Thyroid gland (tissue), 4 donors: ENCODE measurements at regions not wholly inside any gene's neighbourhood (a gene's known extent, or its start where the extent isn't known, plus 50 kb on each side); places are given as distances from the start of the nearest gene placed in this dataset.
"Not testable (repeated sequence)": the region's sequence is repeated elsewhere in the genome, so short reads cannot be mapped to it uniquely, and the experiment has no call there.

ENCODE experiments used
- DNase-seq, 2 donors: peaks; one replicate each; pipeline ENCODE4 v3.0.0-alpha.2; 2019
- H3K27ac ChIP-seq, 3 donors: fragments of 200-600 bp; sonication (generic); 1 replicate in 2 of 3; 2 replicates in 1 of 3; pipeline ENCODE4 v1.5.1; 2016 to 2019; ENCODE audit warnings: mild to moderate bottlenecking in 1 of 3, moderate library complexity in 1 of 3
- H3K27me3 ChIP-seq: fragments of 200-600 bp; sonication (generic); one replicate; pipeline ENCODE4 v1.5.1; 2019
- H3K36me3 ChIP-seq, 2 donors: fragments of 200-600 bp; sonication (generic); one replicate each; pipeline ENCODE4 v1.5.1; 2016 to 2019
- H3K4me1 ChIP-seq, 2 donors: fragments of 200-600 bp; sonication (generic); one replicate each; pipeline ENCODE4 v1.5.1; 2017 to 2019
- H3K4me3 ChIP-seq, 3 donors: fragments of 200-600 bp; sonication (generic); replicated peaks in 1 of 3; 1 replicate in 2 of 3; 2 replicates in 1 of 3; pipeline ENCODE4 v1.5.1; 2016; ENCODE audit warnings: mild to moderate bottlenecking in 1 of 3
- H3K9me3 ChIP-seq: fragments of 200-600 bp; sonication (generic); one replicate; pipeline ENCODE4 v1.5.1; 2017
- POLR2A ChIP-seq, 2 donors: fragments of 450-650 bp; IDR thresholded peaks; one replicate each; pipeline ENCODE4 v1.6.1; 2017; ENCODE audit warnings: antibody characterized with exemption in 2 of 2, mild to moderate bottlenecking in 2 of 2, moderate library complexity in 1 of 2
- WGBS, 2 donors: methylation state at CpG; one replicate each; pipeline ENCODE4 v1.1.5; 2017; 5-methylcytosine and 5-hydroxymethylcytosine counted together
- intact Hi-C: fragments of 100-400 bp; cut with DNase I; formaldehyde crosslinking; loops from one replicate; pipeline ENCODE4 v1.15.1; 2023
- TF ChIP-seq, protein P1 (sequence below), 6 experiments: fragments of 200-600 bp in 3 of 6; fragments of 450-650 bp in 3 of 6; sonication (generic) in 3 of 6; IDR thresholded peaks; one replicate each; pipeline ENCODE4 v1.5.1; 2016 to 2019; ENCODE audit warnings: antibody characterized with exemption in 6 of 6, mild to moderate bottlenecking in 2 of 6, inconsistent platforms in 1 of 6, moderate library complexity in 1 of 6

DNA sequence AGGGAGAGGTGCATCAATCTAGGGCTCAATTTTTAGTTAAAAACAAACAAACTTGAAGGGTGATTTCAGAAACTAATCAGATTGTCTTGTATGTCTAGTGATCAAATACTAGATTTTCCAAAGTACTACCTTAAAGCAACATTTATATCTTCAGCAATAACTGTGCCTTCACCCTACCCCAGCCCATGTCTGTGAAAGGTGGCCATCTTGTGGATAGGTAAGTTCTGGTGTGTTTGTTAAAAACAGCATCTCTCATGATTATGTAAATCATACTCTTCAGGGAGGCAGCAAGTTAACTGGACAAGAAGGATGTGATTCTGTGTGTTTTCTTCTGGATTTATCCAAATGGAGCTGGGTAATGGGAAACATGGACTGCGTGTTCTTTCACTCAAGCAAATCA, 81.4 kb upstream of the ACSL1 start:
- TF ChIP-seq POLR2A (IDR thresholded peaks at IDR 0.05), result no peak
- TF ChIP-seq, protein P1, sequence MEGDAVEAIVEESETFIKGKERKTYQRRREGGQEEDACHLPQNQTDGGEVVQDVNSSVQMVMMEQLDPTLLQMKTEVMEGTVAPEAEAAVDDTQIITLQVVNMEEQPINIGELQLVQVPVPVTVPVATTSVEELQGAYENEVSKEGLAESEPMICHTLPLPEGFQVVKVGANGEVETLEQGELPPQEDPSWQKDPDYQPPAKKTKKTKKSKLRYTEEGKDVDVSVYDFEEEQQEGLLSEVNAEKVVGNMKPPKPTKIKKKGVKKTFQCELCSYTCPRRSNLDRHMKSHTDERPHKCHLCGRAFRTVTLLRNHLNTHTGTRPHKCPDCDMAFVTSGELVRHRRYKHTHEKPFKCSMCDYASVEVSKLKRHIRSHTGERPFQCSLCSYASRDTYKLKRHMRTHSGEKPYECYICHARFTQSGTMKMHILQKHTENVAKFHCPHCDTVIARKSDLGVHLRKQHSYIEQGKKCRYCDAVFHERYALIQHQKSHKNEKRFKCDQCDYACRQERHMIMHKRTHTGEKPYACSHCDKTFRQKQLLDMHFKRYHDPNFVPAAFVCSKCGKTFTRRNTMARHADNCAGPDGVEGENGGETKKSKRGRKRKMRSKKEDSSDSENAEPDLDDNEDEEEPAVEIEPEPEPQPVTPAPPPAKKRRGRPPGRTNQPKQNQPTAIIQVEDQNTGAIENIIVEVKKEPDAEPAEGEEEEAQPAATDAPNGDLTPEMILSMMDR (IDR thresholded peaks at IDR 0.05), result no peak
- Histone ChIP-seq H3K4me3 (no peak overlapping the region), H3K4me1 (no peaks in the 10 kb centered on the region), H3K9me3 (no peaks in the 10 kb centered on the region), H3K27me3 (no peaks in the 10 kb centered on the region), H3K27ac (no peak overlapping the region), H3K36me3 (no peaks in the 10 kb centered on the region)
- no peak for DNase-seq
- whole genome bisulfite sequencing, 2 donors, result 77 to 100% methylated on average over 1 of the region's 1 CpG
- intact Hi-C loops, result no loop called here

- Histone ChIP-seq H3K4me3 (no peak overlapping the region), H3K4me1 (no peaks in the 10 kb centered on the region), H3K27me3 (no peaks in the 10 kb centered on the region), H3K9me3 (no peaks in the 10 kb centered on the region), H3K27ac (no peak overlapping the region), H3K36me3 (no peaks in the 10 kb centered on the region)
- intact Hi-C loops, result no loop called here
- TF ChIP-seq, protein P1 (IDR thresholded peaks at IDR 0.05), result no peak
- no peak for TF ChIP-seq POLR2A (IDR thresholded peaks at IDR 0.05)
- DNase-seq, result no peak
Observed at GRCh38 chr4:184907810-184908209, 82.0 kb upstream of the ACSL1 start.

DNA sequence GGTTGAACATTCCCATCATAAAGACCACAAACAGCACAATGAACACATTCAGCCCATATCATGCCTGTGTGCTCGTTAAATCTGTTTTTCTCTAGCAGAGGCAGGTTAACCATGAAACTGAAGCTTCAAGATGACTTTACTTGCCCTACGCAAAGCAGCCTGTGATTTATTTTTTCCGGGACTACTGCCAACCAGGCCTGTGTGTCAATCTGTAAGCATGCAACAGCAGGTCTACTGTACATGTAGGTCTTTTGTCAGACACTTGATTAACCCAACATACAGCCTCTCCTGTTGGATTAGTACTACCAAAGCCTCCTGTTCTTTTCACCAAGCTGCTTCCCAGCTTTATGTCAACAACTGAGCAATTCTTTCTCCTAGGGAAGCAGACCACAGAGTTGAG, 85.5 kb upstream of the ACSL1 start:
- TF ChIP-seq, protein P1 (IDR thresholded peaks at IDR 0.05), result no peak
- TF ChIP-seq POLR2A (IDR thresholded peaks at IDR 0.05), result no peak
- DNase-seq, result no peak
- Histone ChIP-seq H3K27me3 (no peaks in the 10 kb centered on the region), H3K36me3 (no peaks in the 10 kb centered on the region), H3K27ac (no peak overlapping the region), H3K9me3 (no peaks in the 10 kb centered on the region), H3K4me1 (no peaks in the 10 kb centered on the region), H3K4me3 (no peak overlapping the region)
- intact Hi-C loops, result no loop called here
- WGBS, 2 donors, result 80 to 81% methylated on average over 3 of the region's 3 CpGs

- TF ChIP-seq, protein P1 (IDR thresholded peaks at IDR 0.05), result no peak
- H3K27ac ChIP-seq, result no peak overlapping the region
- WGBS, 2 donors, result 90 to 95% methylated on average over 1 of the region's 1 CpG
- H3K4me1 ChIP-seq, result no peaks in the 10 kb centered on the region
- intact Hi-C loops, result no loop called here
- no peaks in the 10 kb centered on the region for H3K27me3 ChIP-seq
- no peak overlapping the region for H3K4me3 ChIP-seq
- no peaks in the 10 kb centered on the region for H3K9me3 ChIP-seq
- H3K36me3 ChIP-seq, result no peaks in the 10 kb centered on the region
- no peak for DNase-seq
Observed at GRCh38 chr4:184913356-184914143, 87.8 kb upstream of the ACSL1 start.

DNA sequence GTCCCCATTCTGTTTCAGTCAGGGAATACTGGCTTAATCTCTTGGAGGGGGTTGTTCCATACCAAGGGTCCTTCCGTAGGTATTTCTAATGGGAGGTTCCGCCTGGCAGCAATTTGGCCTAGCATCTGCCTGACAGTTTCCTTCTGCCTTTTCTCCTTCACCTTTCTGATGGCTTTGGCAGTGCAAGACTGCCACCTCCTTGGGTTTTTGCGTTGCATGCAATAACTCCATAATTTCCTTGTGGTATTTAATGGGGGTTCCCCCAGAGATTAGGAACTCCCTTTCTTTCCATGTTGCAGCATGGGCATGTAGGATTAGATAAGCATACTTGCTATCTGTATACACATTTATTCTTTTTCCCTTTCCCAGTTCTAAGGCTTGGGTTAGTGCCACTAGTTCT, 93.0 kb upstream of the ACSL1 start:
- WGBS, 2 donors, result 91 to 92% methylated on average over 3 of the region's 3 CpGs
- H3K27ac ChIP-seq, H3K9me3 ChIP-seq, H3K36me3 ChIP-seq, intact Hi-C loops, H3K27me3 ChIP-seq, H3K4me3 ChIP-seq, H3K4me1 ChIP-seq, DNase-seq: not testable (repeated sequence)
